Brain microvascular endothelial cell (primary cell): ENCODE measurements at regions not wholly inside any gene's neighbourhood (a gene's known extent, or its start where the extent isn't known, plus 50 kb on each side); places are given as distances from the start of the nearest gene placed in this dataset.
"Not testable (repeated sequence)": the region's sequence is repeated elsewhere in the genome, so short reads cannot be mapped to it uniquely, and the experiment has no call there.

Source experiments
- DNase-seq: peaks from one replicate; pipeline ENCODE4 v3.0.0-alpha.2; 2020
- H3K27ac ChIP-seq: fragments of 250-450 bp; sonication (Bioruptor Pico); 2 replicates; pipeline ENCODE4 v1.5.1; 2020; ENCODE audit warnings: mild to moderate bottlenecking, moderate library complexity
- H3K27me3 ChIP-seq: fragments of 250-450 bp; sonication (Bioruptor Pico); replicated peaks from 2 replicates; pipeline ENCODE4 v1.5.1; 2020; ENCODE audit warnings: mild to moderate bottlenecking
- H3K36me3 ChIP-seq: fragments of 250-450 bp; sonication (Bioruptor Pico); replicated peaks from 2 replicates; pipeline ENCODE4 v1.5.1; 2020; ENCODE audit warnings: mild to moderate bottlenecking
- H3K4me3 ChIP-seq: 2 replicates; pipeline ENCODE4 v1.5.1; 2011; ENCODE audit warnings: low read depth, mild to moderate bottlenecking, control low read depth, low read length, moderate library complexity
- in situ Hi-C: cut with HindIII; loops from 2 replicates; pipeline ENCODE4 v1.10.0; 2017; ENCODE audit warnings: low sequenced_read_pairs, low pct_ligation_motif_present
- TF ChIP-seq, protein P1 (sequence below): IDR thresholded peaks from 2 replicates; pipeline ENCODE4 v1.5.1; 2011; ENCODE audit warnings: low read depth, mild to moderate bottlenecking, moderate library complexity, low read length, control low read depth, inconsistent platforms; ENCODE audit errors: missing control alignments

DNA sequence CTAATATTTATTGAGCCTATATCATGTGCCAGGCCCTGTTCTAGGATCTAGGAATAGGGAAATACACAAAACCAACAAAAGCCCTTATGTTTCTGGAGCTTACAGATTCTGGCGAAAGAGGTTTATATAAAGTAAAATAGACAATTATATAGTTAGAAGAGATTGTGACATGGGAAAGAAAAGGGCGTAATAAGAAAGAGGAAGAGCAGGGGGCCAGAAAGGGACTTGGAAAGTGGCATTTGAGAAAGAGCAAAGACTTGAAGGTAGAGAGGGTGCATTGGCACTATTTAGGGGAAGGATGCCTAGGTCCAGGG is 322.5 kb upstream of the FAM78B start:
- TF ChIP-seq, protein P1, sequence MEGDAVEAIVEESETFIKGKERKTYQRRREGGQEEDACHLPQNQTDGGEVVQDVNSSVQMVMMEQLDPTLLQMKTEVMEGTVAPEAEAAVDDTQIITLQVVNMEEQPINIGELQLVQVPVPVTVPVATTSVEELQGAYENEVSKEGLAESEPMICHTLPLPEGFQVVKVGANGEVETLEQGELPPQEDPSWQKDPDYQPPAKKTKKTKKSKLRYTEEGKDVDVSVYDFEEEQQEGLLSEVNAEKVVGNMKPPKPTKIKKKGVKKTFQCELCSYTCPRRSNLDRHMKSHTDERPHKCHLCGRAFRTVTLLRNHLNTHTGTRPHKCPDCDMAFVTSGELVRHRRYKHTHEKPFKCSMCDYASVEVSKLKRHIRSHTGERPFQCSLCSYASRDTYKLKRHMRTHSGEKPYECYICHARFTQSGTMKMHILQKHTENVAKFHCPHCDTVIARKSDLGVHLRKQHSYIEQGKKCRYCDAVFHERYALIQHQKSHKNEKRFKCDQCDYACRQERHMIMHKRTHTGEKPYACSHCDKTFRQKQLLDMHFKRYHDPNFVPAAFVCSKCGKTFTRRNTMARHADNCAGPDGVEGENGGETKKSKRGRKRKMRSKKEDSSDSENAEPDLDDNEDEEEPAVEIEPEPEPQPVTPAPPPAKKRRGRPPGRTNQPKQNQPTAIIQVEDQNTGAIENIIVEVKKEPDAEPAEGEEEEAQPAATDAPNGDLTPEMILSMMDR = no peak
- H3K4me3 ChIP-seq = no peak overlapping the region
- in situ Hi-C loops = no loop called here
- H3K27ac ChIP-seq = no peak overlapping the region
- no peak for DNase-seq
- no peaks in the 10 kb centered on the region for H3K36me3 ChIP-seq
- no peaks in the 10 kb centered on the region for H3K27me3 ChIP-seq

- DNase-seq = no peak
- in situ Hi-C loops = no loop called here
- Histone ChIP-seq H3K36me3 (no peaks in the 10 kb centered on the region), H3K27ac (no peak overlapping the region), H3K4me3 (no peak overlapping the region), H3K27me3 (no peaks in the 10 kb centered on the region)
- TF ChIP-seq, protein P1 = no peak
Measured at GRCh38 chr1:166489670-166490436, 323.1 kb upstream of the FAM78B start.

DNA sequence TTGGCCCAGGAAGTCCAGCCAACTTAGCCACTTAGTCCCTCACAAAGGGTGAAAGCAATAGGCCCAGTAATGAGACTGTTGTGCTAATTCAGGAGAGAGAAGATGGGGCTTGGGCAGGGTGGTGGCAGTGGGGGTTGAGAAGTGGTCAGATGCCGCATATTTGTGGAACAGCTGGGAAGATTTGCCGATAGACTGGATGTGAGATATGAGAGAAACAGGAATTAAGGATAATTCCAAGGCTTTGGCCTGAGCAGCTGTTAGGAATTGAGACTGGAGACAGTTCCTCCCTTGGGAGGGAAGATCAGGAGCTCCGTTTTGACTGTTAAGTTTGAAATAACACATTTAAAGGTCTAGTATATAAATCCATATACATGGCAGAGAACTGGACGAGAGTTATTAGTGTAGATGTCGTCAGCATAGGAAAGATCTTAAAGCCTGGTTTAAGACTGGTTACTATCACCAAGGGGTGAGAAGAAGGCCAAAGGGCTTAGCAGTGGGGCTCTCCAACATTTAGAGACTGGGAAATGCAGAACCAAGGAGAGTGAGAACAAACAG is 323.7 kb upstream of the FAM78B start:
- Histone ChIP-seq H3K27ac (no peak overlapping the region), H3K27me3 (no peaks in the 10 kb centered on the region), H3K36me3 (no peaks in the 10 kb centered on the region), H3K4me3 (no peak overlapping the region)
- in situ Hi-C loops = no loop called here
- TF ChIP-seq, protein P1 = no peak
- DNase-seq = no peak

GRCh38 chr1:166493765-166494164 is 327.0 kb upstream of the FAM78B start:
- H3K36me3 ChIP-seq, H3K27ac ChIP-seq, H3K4me3 ChIP-seq, DNase-seq, in situ Hi-C loops, H3K27me3 ChIP-seq: not testable (repeated sequence)

GRCh38 chr1:166507347-166507746 is 331.9 kb upstream of the POGK start:
- Histone ChIP-seq H3K36me3 (no peaks in the 10 kb centered on the region), H3K4me3 (no peak overlapping the region), H3K27ac (no peak overlapping the region), H3K27me3 (no peaks in the 10 kb centered on the region)
- TF ChIP-seq, protein P1 = no peak
- in situ Hi-C loops = no loop called here
- DNase-seq = no peak

GRCh38 chr1:166511761-166512160 is 327.5 kb upstream of the POGK start:
- no peak for DNase-seq
- H3K36me3 ChIP-seq = no peaks in the 10 kb centered on the region
- no peak overlapping the region for H3K27ac ChIP-seq
- in situ Hi-C loops = no loop called here
- no peak overlapping the region for H3K4me3 ChIP-seq
- TF ChIP-seq, protein P1 = no peak
- no peaks in the 10 kb centered on the region for H3K27me3 ChIP-seq
